HG03039 (cell line): ENCODE measurements at regions not wholly inside any gene's neighbourhood (a gene's known extent, or its start where the extent isn't known, plus 50 kb on each side); places are given as distances from the start of the nearest gene placed in this dataset.
A peak's percentile ranks its signal among the peaks of the same experiment; 100 is the strongest.

Experiments used
- ATAC-seq: cut with Tn5 transposase; IDR thresholded peaks from one replicate; pipeline ENCODE4 v1.9.1; 2021; ENCODE audit warnings: mild to moderate bottlenecking, moderate library complexity; ENCODE audit not compliant: unreplicated experiment

- no peak for ATAC-seq
Observed at GRCh38 chr16:73326221-73326620, 278.3 kb upstream of the ZFHX3 start.

- ATAC-seq, result no peak
Observed at GRCh38 chr16:73323880-73324279, 276.0 kb upstream of the ZFHX3 start.

- ATAC-seq, result no peak
Observed at GRCh38 chr16:73322856-73323255, 274.9 kb upstream of the ZFHX3 start.

GRCh38 chr16:73321853-73322252 lies 273.9 kb upstream of the ZFHX3 start:
- no peak for ATAC-seq

GRCh38 chr16:73319737-73320136 lies 271.8 kb upstream of the ZFHX3 start:
- ATAC-seq, result no peak

- no peak for ATAC-seq
Observed at GRCh38 chr16:73319261-73319660, 271.3 kb upstream of the ZFHX3 start.

- ATAC-seq, result no peak
Observed at GRCh38 chr16:73317321-73317857, 269.5 kb upstream of the ZFHX3 start.

GRCh38 chr16:73315645-73316044 lies 267.7 kb upstream of the ZFHX3 start:
- no peak for ATAC-seq

GRCh38 chr16:73313950-73314349 lies 266.0 kb upstream of the ZFHX3 start:
- no peak for ATAC-seq

- ATAC-seq, result no peak
Observed at GRCh38 chr16:73311857-73312723, 264.2 kb upstream of the ZFHX3 start.

- no peak for ATAC-seq
Observed at GRCh38 chr16:73308771-73309170, 260.8 kb upstream of the ZFHX3 start.

GRCh38 chr16:73306901-73307413 lies 259.0 kb upstream of the ZFHX3 start:
- no peak for ATAC-seq

GRCh38 chr16:73304008-73304774 lies 256.3 kb upstream of the ZFHX3 start:
- ATAC-seq, result no peak

- ATAC-seq, result no peak
Observed at GRCh38 chr16:73302942-73303341, 255.0 kb upstream of the ZFHX3 start.

- no peak for ATAC-seq
Observed at GRCh38 chr16:73301984-73302383, 254.1 kb upstream of the ZFHX3 start.

GRCh38 chr16:73299346-73299745 lies 251.4 kb upstream of the ZFHX3 start:
- ATAC-seq, result no peak

- ATAC-seq, result no peak
Observed at GRCh38 chr16:73298562-73298961, 250.6 kb upstream of the ZFHX3 start.

GRCh38 chr16:73290258-73290657 lies 242.3 kb upstream of the ZFHX3 start:
- ATAC-seq, result no peak

GRCh38 chr16:73289232-73289631 lies 241.3 kb upstream of the ZFHX3 start:
- ATAC-seq, result peak; percentile 96

GRCh38 chr16:73288520-73288919 lies 240.6 kb upstream of the ZFHX3 start:
- no peak for ATAC-seq

- ATAC-seq, result no peak
Observed at GRCh38 chr16:73287859-73288405, 240.0 kb upstream of the ZFHX3 start.
